ENCODE measurements at regions not wholly inside any gene's neighbourhood (a gene's known extent, or its start where the extent isn't known, plus 50 kb on each side); places are given as distances from the start of the nearest gene placed in this dataset.

- TF ChIP-seq CTCF (IDR thresholded peaks at IDR 0.05; ENCODE audit: insufficient read depth, low read length, poor library complexity, severe bottlenecking) (no peak), EZH2phosphoT487 (conservative IDR thresholded peaks at IDR 0.05; ENCODE audit: low read length) (no peak)
Observed at GRCh38 chr13:72180253-72180952, 313.4 kb upstream of the DACH1 start.

Data from SU-DHL-6 (cell line).